ENCODE measurements at regions not wholly inside any gene's neighbourhood (a gene's known extent, or its start where the extent isn't known, plus 50 kb on each side); places are given as distances from the start of the nearest gene placed in this dataset.

- Histone ChIP-seq H3K4me3 (ENCODE audit: low read depth, low read length) (no peak overlapping the region), H3K27me3 (ENCODE audit: control insufficient read depth, insufficient read depth, low read length) (no peaks in the 10 kb centered on the region), H3K36me3 (ENCODE audit: control insufficient read depth, insufficient read depth, low read length) (no peaks in the 10 kb centered on the region)
- no peak for DNase-seq (ENCODE audit: low read depth)
- TF ChIP-seq CTCF (IDR thresholded peaks at IDR 0.05; ENCODE audit: insufficient read depth, low read length, poor library complexity, severe bottlenecking) = no peak
Observed at GRCh38 chr10:90168244-90168643, 466.9 kb downstream of the KIF20B start.

GRCh38 chr10:90171014-90171722 is 469.8 kb downstream of the KIF20B start:
- Histone ChIP-seq H3K36me3 (ENCODE audit: control insufficient read depth, insufficient read depth, low read length) (no peaks in the 10 kb centered on the region), H3K27me3 (ENCODE audit: control insufficient read depth, insufficient read depth, low read length) (no peaks in the 10 kb centered on the region), H3K4me3 (ENCODE audit: low read depth, low read length) (no peak overlapping the region)
- no peak for DNase-seq (ENCODE audit: low read depth)
- TF ChIP-seq CTCF (IDR thresholded peaks at IDR 0.05; ENCODE audit: insufficient read depth, low read length, poor library complexity, severe bottlenecking) = no peak

- TF ChIP-seq CTCF (IDR thresholded peaks at IDR 0.05; ENCODE audit: insufficient read depth, low read length, poor library complexity, severe bottlenecking) = no peak
- Histone ChIP-seq H3K36me3 (ENCODE audit: control insufficient read depth, insufficient read depth, low read length) (no peaks in the 10 kb centered on the region), H3K4me3 (ENCODE audit: low read depth, low read length) (no peak overlapping the region), H3K27me3 (ENCODE audit: control insufficient read depth, insufficient read depth, low read length) (no peaks in the 10 kb centered on the region)
- no peak for DNase-seq (ENCODE audit: low read depth)
Observed at GRCh38 chr10:90174531-90174930, 473.1 kb downstream of the KIF20B start.

- Histone ChIP-seq H3K36me3 (ENCODE audit: control insufficient read depth, insufficient read depth, low read length) (no peaks in the 10 kb centered on the region), H3K4me3 (ENCODE audit: low read depth, low read length) (no peak overlapping the region), H3K27me3 (ENCODE audit: control insufficient read depth, insufficient read depth, low read length) (no peaks in the 10 kb centered on the region)
- no peak for TF ChIP-seq CTCF (IDR thresholded peaks at IDR 0.05; ENCODE audit: insufficient read depth, low read length, poor library complexity, severe bottlenecking)
- no peak for DNase-seq (ENCODE audit: low read depth)
Observed at GRCh38 chr10:90175161-90175681, 473.8 kb downstream of the KIF20B start.

- TF ChIP-seq CTCF (IDR thresholded peaks at IDR 0.05; ENCODE audit: insufficient read depth, low read length, poor library complexity, severe bottlenecking) = no peak
- H3K4me3 ChIP-seq (ENCODE audit: low read depth, low read length) = no peak overlapping the region
- peak; percentile 63 for DNase-seq (ENCODE audit: low read depth)
Observed at GRCh38 chr10:90179696-90180407, 478.5 kb downstream of the KIF20B start.

More at GRCh38 chr10:90179696-90180407, 478.5 kb downstream of the KIF20B start:
- Histone ChIP-seq H3K27me3 (ENCODE audit: control insufficient read depth, insufficient read depth, low read length) (no peaks in the 10 kb centered on the region), H3K36me3 (ENCODE audit: control insufficient read depth, insufficient read depth, low read length) (no peaks in the 10 kb centered on the region)

Measured in kidney epithelial cell (primary cell).